Left lung (tissue), 4 donors: ENCODE measurements at regions not wholly inside any gene's neighbourhood (a gene's known extent, or its start where the extent isn't known, plus 50 kb on each side); places are given as distances from the start of the nearest gene placed in this dataset.
"Not testable (repeated sequence)": the region's sequence is repeated elsewhere in the genome, so short reads cannot be mapped to it uniquely, and the experiment has no call there.

Experiments
- ATAC-seq: fragments of 200-7000 bp; cut with Tn5 transposase; one replicate; pipeline ENCODE4 v1.9.1; 2020; ENCODE audit warnings: moderate library complexity
- DNase-seq, 4 donors: peaks; one replicate each; pipeline ENCODE4 v3.0.0-alpha.2; 2013 to 2020
- H3K27ac ChIP-seq, 2 donors: fragments of 200-600 bp; sonication (generic) in 1 of 2; one replicate each; pipeline versions ENCODE4 v1.5.0 to v1.8.0; 2020 to 2021
- H3K27me3 ChIP-seq, 2 donors: fragments of 200-600 bp; sonication (generic) in 1 of 2; one replicate each; pipeline versions ENCODE4 v1.5.0 to v1.8.0; 2020 to 2021
- H3K36me3 ChIP-seq, 2 donors: fragments of 200-600 bp; sonication (generic) in 1 of 2; one replicate each; pipeline versions ENCODE4 v1.5.0 to v1.8.0; 2020 to 2021
- H3K4me1 ChIP-seq, 2 donors: fragments of 200-600 bp; one replicate each; pipeline ENCODE4 v1.8.0; 2021
- H3K4me3 ChIP-seq, 2 donors: fragments of 200-600 bp; sonication (generic) in 1 of 2; one replicate each; pipeline versions ENCODE4 v1.5.0 to v1.8.0; 2020 to 2021; ENCODE audit warnings: mild to moderate bottlenecking in 1 of 2
- H3K9me3 ChIP-seq, 2 donors: fragments of 200-600 bp; sonication (generic) in 1 of 2; one replicate each; pipeline versions ENCODE4 v1.5.0 to v1.8.0; 2020 to 2021
- intact Hi-C, 2 donors: fragments of 100-400 bp; cut with DNase I; formaldehyde crosslinking; loops; one replicate each; pipeline versions ENCODE4 v1.11.2 to v1.14.2; 2022
- TF ChIP-seq, protein P1 (sequence below), 2 donors: fragments of 200-600 bp; sonication (generic) in 1 of 2; IDR thresholded peaks; one replicate each; pipeline versions ENCODE4 v1.5.0 to v1.8.0; 2021; ENCODE audit warnings: antibody characterized with exemption in 2 of 2
- donor health status: DM: no; HTN: yes; CAD: no.
- donor health status: DM: no; HTN: no; CAD: no.

DNA sequence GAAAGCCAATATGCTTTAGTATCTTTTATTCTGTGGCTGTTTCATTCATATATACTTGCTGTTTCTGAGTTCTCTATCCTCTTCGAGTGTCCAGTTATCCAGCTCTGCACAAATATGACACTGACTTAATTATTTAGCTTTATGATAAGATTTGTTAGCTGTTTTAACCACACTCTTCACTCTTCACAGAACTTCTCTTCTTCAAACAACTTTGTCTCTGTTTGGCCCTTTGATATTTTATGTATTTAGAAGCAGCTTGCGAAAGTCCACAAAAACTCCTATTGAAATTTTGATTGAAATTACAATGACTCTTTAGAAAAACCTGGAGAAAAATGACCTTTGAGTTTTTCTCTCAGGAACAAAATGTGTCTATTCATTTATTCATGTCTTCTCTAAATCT lies 407.0 kb downstream of the CPS1 start:
- Histone ChIP-seq H3K36me3 (no peaks in the 10 kb centered on the region), H3K27me3 (no peaks in the 10 kb centered on the region), H3K27ac (no peak overlapping the region), H3K4me1 (no peaks in the 10 kb centered on the region), H3K4me3 (no peak overlapping the region), H3K9me3 (no peaks in the 10 kb centered on the region)
- TF ChIP-seq, protein P1, sequence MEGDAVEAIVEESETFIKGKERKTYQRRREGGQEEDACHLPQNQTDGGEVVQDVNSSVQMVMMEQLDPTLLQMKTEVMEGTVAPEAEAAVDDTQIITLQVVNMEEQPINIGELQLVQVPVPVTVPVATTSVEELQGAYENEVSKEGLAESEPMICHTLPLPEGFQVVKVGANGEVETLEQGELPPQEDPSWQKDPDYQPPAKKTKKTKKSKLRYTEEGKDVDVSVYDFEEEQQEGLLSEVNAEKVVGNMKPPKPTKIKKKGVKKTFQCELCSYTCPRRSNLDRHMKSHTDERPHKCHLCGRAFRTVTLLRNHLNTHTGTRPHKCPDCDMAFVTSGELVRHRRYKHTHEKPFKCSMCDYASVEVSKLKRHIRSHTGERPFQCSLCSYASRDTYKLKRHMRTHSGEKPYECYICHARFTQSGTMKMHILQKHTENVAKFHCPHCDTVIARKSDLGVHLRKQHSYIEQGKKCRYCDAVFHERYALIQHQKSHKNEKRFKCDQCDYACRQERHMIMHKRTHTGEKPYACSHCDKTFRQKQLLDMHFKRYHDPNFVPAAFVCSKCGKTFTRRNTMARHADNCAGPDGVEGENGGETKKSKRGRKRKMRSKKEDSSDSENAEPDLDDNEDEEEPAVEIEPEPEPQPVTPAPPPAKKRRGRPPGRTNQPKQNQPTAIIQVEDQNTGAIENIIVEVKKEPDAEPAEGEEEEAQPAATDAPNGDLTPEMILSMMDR (IDR thresholded peaks at IDR 0.05) = no peak
- DNase-seq = no peak
- no peak for ATAC-seq
- intact Hi-C loops = no loop called here

DNA sequence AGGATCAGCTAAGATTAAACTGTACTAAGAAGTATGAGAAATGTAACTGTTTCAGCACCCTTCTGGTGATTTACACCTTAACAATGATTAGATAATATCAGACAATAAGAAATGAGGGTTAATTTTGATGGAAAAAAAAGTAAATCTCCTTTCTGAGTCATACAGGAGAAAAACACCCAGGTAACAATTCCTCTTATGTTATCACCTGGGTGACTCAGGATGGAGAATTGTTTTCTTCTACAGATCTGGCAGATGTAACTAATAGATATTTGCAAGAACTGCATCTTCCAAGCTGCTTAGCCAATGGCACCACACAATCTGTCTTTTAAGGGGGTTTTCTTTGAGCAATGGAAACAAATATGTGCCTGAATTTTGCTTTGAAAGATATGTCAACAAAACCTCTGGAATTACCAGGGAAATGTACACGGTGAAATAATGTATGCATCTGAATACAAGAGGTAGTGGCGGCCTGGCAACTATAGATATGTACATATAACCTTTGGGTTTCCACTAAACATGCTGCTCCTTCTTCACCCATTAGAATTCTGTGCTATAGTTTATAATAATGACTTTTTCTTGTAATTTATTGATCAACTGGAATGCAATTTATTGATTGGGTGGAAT lies 407.9 kb downstream of the CPS1 start:
- intact Hi-C loops = no loop called here
- no peak overlapping the region for H3K27ac ChIP-seq
- DNase-seq (no peak), ATAC-seq (no peak)
- H3K4me3 ChIP-seq = no peak overlapping the region
- H3K9me3 ChIP-seq = no peaks in the 10 kb centered on the region
- TF ChIP-seq, protein P1 (IDR thresholded peaks at IDR 0.05) = no peak
- H3K4me1 ChIP-seq = no peaks in the 10 kb centered on the region
- H3K36me3 ChIP-seq = no peaks in the 10 kb centered on the region
- H3K27me3 ChIP-seq = no peaks in the 10 kb centered on the region

DNA sequence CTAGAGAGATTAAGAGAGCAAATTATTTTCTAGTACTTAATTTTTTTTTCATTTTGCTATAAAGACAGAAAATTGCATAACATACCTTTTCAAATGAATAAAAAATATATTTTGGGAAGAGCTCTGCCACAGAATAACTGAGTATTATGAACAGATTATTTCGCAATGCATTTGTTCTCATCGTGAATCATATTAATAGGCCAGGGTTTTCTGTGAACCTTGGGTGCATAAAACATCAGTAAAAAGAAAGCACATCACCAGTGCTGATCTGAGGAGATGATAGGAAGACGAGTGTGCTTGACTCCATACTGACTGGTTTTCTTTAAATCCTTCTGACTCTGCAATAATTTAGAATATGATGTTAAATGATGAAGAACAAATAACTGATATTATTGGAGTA lies 409.1 kb downstream of the CPS1 start:
- H3K27me3 ChIP-seq = no peaks in the 10 kb centered on the region
- TF ChIP-seq, protein P1 (IDR thresholded peaks at IDR 0.05) = no peak
- intact Hi-C loops = no loop called here
- H3K36me3 ChIP-seq = no peaks in the 10 kb centered on the region
- no peak for DNase-seq
- no peak overlapping the region for H3K4me3 ChIP-seq
- no peak for ATAC-seq
- no peaks in the 10 kb centered on the region for H3K4me1 ChIP-seq
- no peak overlapping the region for H3K27ac ChIP-seq
- no peaks in the 10 kb centered on the region for H3K9me3 ChIP-seq

DNA sequence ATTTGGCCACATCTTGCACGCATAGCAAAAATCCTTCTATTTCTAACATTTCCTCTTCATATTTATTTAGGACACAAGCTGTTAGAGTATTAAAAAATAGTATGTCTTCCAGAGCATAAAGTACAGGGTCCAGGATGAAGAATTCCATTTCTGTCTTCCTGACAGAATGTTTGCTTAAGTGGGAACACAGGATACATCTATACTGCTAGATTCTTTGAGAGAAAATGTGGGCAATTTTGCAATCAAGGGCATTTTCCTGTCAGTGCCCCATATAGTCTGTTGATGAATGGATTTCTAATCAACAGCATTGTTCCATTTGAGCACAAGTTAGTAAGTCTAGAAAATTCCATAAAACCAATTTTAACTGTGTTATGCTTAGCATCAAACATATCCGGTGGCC lies 409.9 kb downstream of the CPS1 start:
- Histone ChIP-seq H3K36me3 (no peaks in the 10 kb centered on the region), H3K4me3 (no peak overlapping the region), H3K9me3 (no peaks in the 10 kb centered on the region), H3K27ac (no peak overlapping the region), H3K27me3 (no peaks in the 10 kb centered on the region), H3K4me1 (no peaks in the 10 kb centered on the region)
- ATAC-seq (no peak), DNase-seq (no peak)
- TF ChIP-seq, protein P1 (IDR thresholded peaks at IDR 0.05) = no peak
- intact Hi-C loops = no loop called here

DNA sequence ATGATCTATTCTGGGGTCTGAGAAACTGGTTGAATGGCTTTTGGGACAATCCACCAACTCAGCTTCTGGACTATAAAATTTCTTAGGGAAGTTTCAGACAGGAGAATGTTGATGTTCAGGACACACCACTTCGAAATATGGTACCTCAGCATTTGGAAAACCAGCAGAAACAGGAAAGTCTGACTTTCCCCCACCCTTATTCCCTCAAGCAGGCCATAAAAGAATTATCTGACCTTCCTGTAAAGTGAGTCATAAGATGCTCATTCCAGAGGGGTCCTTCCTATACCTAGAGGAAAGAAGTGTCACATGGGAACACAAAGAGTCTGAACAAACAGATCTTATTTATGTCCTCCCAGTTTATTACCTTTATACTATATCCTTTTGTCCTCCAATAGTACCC lies 415.0 kb downstream of the CPS1 start:
- Histone ChIP-seq H3K36me3 (no peaks in the 10 kb centered on the region), H3K27ac (no peak overlapping the region), H3K9me3 (peaks cover 0 to 4% of the 10 kb centered on the region in 2 donors), H3K27me3 (no peaks in the 10 kb centered on the region), H3K4me1 (no peaks in the 10 kb centered on the region), H3K4me3 (no peak overlapping the region)
- intact Hi-C loops = no loop called here
- ATAC-seq = no peak
- TF ChIP-seq, protein P1 (IDR thresholded peaks at IDR 0.05) = no peak
- DNase-seq = no peak

DNA sequence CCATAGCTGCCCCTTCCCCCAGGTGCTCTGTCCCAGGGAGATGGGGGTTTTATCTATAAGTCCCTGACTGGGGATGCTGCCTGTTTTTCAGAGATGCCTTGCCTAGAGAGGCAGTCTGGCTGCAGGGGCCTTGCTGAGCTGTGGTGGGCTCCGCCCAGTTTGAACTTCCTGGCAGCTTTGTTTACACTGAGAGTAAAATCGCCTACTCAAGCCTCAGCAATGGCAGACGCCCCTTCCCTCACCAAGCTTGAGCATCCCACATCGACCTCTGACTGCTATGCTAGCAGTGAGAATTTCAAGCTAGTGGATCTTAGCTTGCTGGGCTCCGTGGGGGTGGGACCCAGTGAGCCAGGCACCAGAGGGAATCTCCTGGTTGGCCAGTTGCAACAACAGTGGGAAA lies 430.4 kb downstream of the CPS1 start:
- DNase-seq = peak in 1 of 4 donors; percentile 22
- ATAC-seq, intact Hi-C loops, H3K4me1 ChIP-seq, H3K27ac ChIP-seq, H3K36me3 ChIP-seq, H3K27me3 ChIP-seq, H3K4me3 ChIP-seq: not testable (repeated sequence)
- H3K9me3 ChIP-seq = peaks cover 0 to 17% of the 10 kb centered on the region in 2 donors
